ENCODE measurements at regions not wholly inside any gene's neighbourhood (a gene's known extent, or its start where the extent isn't known, plus 50 kb on each side); places are given as distances from the start of the nearest gene placed in this dataset.

GRCh38 chr5:62786099-62786498 lies 207.5 kb downstream of the LRRC70 start:
- Mint-ChIP-seq H3K36me3 (no peaks in the 10 kb centered on the region), H3K4me3 (no peak overlapping the region), H3K27me3 (ENCODE audit: low read depth) (no peaks in the 10 kb centered on the region), H3K9me3 (no peaks in the 10 kb centered on the region), H3K27ac (no peak overlapping the region), H3K4me1 (no peaks in the 10 kb centered on the region)
- no peak for DNase-seq (ENCODE audit: low spot score in 2 of 2, unreplicated experiment in 2 of 2)
- TF ChIP-seq CTCF (IDR thresholded peaks at IDR 0.05; ENCODE audit: unreplicated experiment), result no peak

GRCh38 chr5:62785588-62785987 lies 207.0 kb downstream of the LRRC70 start:
- Mint-ChIP-seq H3K9me3 (no peaks in the 10 kb centered on the region), H3K36me3 (no peaks in the 10 kb centered on the region), H3K27ac (no peak overlapping the region), H3K4me1 (no peaks in the 10 kb centered on the region), H3K4me3 (no peak overlapping the region), H3K27me3 (ENCODE audit: low read depth) (no peaks in the 10 kb centered on the region)
- no peak for DNase-seq (ENCODE audit: low spot score in 2 of 2, unreplicated experiment in 2 of 2)
- TF ChIP-seq CTCF (IDR thresholded peaks at IDR 0.05; ENCODE audit: unreplicated experiment), result no peak

GRCh38 chr5:62783374-62784057 lies 204.9 kb downstream of the LRRC70 start:
- DNase-seq (ENCODE audit: low spot score in 2 of 2, unreplicated experiment in 2 of 2), result no peak
- no peaks in the 10 kb centered on the region for H3K9me3 Mint-ChIP-seq
- TF ChIP-seq CTCF (IDR thresholded peaks at IDR 0.05; ENCODE audit: unreplicated experiment), result no peak
- no peaks in the 10 kb centered on the region for H3K4me1 Mint-ChIP-seq
- H3K36me3 Mint-ChIP-seq, result no peaks in the 10 kb centered on the region
- H3K27ac Mint-ChIP-seq, result no peak overlapping the region
- no peaks in the 10 kb centered on the region for H3K27me3 Mint-ChIP-seq (ENCODE audit: low read depth)
- no peak overlapping the region for H3K4me3 Mint-ChIP-seq

- no peak overlapping the region for H3K27ac Mint-ChIP-seq
- no peak for DNase-seq (ENCODE audit: low spot score in 2 of 2, unreplicated experiment in 2 of 2)
Measured at GRCh38 chr5:62780888-62781287, 202.3 kb downstream of the LRRC70 start.

GRCh38 chr5:62780230-62780629 lies 201.6 kb downstream of the LRRC70 start:
- Mint-ChIP-seq H3K27ac (no peak overlapping the region), H3K36me3 (no peaks in the 10 kb centered on the region), H3K4me3 (no peak overlapping the region), H3K9me3 (no peaks in the 10 kb centered on the region), H3K27me3 (ENCODE audit: low read depth) (no peaks in the 10 kb centered on the region), H3K4me1 (no peaks in the 10 kb centered on the region)
- DNase-seq (ENCODE audit: low spot score in 2 of 2, unreplicated experiment in 2 of 2), result no peak
- no peak for TF ChIP-seq CTCF (IDR thresholded peaks at IDR 0.05; ENCODE audit: unreplicated experiment)

More at GRCh38 chr5:62780888-62781287, 202.3 kb downstream of the LRRC70 start:
- Mint-ChIP-seq H3K36me3 (no peaks in the 10 kb centered on the region), H3K9me3 (no peaks in the 10 kb centered on the region), H3K4me1 (no peaks in the 10 kb centered on the region), H3K27me3 (ENCODE audit: low read depth) (no peaks in the 10 kb centered on the region), H3K4me3 (no peak overlapping the region)
- TF ChIP-seq CTCF (IDR thresholded peaks at IDR 0.05; ENCODE audit: unreplicated experiment), result no peak
